Lower leg skin (tissue), 3 donors: ENCODE measurements at regions not wholly inside any gene's neighbourhood (a gene's known extent, or its start where the extent isn't known, plus 50 kb on each side); places are given as distances from the start of the nearest gene placed in this dataset.
"Not testable (repeated sequence)": the region's sequence is repeated elsewhere in the genome, so short reads cannot be mapped to it uniquely, and the experiment has no call there.

Experiments
- CTCF ChIP-seq, 3 donors: fragments of 450-650 bp; IDR thresholded peaks; one replicate each; pipeline ENCODE4 v1.5.1; 2016; ENCODE audit warnings: antibody characterized with exemption in 3 of 3, mild to moderate bottlenecking in 3 of 3, moderate library complexity in 2 of 3
- POLR2A ChIP-seq, 2 donors: fragments of 450-650 bp; IDR thresholded peaks; one replicate each; pipeline ENCODE4 v1.6.1; 2016 to 2017; ENCODE audit warnings: antibody characterized with exemption in 2 of 2, mild to moderate bottlenecking in 1 of 2, moderate library complexity in 1 of 2

GRCh38 chr2:17130627-17131026, 387.6 kb downstream of the RAD51AP2 start:
- TF ChIP-seq CTCF, POLR2A (IDR thresholded peaks at IDR 0.05): not testable (repeated sequence)
